Right lobe of liver (tissue), 4 donors: ENCODE measurements at regions not wholly inside any gene's neighbourhood (a gene's known extent, or its start where the extent isn't known, plus 50 kb on each side); places are given as distances from the start of the nearest gene placed in this dataset.

Source experiments
- CTCF ChIP-seq, 4 donors: fragments of 200-600 bp in 3 of 4; fragments of 450-650 bp in 1 of 4; IDR thresholded peaks; one replicate each; pipeline versions ENCODE4 v1.5.1 to v1.8.0; 2016 to 2022; ENCODE audit warnings: antibody characterized with exemption in 4 of 4, mild to moderate bottlenecking in 2 of 4
- POLR2A ChIP-seq: fragments of 450-650 bp; IDR thresholded peaks from one replicate; pipeline ENCODE4 v1.6.1; 2017; ENCODE audit warnings: antibody characterized with exemption, mild to moderate bottlenecking
- donor health status: DM: no; HTN: no; CAD: no.
- donor health status: DM: no; HTN: no; CAD: no.
- donor health status: DM: no; HTN: yes; CAD: no.

DNA sequence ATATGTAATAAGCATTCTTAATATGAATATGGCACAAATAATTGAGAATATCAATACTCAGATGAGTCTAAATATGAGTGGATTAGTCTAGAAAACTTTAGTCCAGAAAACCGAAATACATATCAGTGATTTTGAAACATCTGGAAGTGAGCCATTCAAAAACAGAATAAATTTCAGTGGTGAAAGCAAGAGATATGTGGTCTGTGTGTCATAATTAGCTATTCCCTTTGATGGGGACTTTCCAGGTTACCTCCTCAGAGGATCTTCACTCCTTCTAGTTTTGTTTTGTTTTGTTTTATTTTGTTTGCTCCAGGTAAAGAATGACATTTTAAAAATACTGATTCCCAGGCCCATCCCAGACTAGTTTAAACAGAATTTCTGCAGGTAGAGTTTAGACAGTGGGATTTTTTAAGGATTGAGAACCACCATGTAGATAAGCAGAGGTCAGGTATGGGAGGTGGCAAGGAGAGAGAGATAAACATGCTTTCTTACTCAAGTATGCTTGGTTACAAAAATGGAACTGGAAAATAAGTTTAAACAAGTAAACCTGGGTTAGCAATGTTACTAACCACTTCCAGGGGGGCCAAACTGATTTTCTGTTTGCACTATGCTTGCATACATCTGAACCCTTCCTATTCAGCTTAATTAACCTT lies 70.7 kb downstream of the NABP1 start:
- no peak for TF ChIP-seq POLR2A
- no peak for TF ChIP-seq CTCF (IDR thresholded peaks at IDR 0.05)
